H9 (cell line): ENCODE measurements at regions not wholly inside any gene's neighbourhood (a gene's known extent, or its start where the extent isn't known, plus 50 kb on each side); places are given as distances from the start of the nearest gene placed in this dataset.

ENCODE experiments used
- DNase-seq: peaks from one replicate; pipeline ENCODE4 v3.0.0-alpha.2; 2017
- H2AFZ ChIP-seq: one replicate; pipeline ENCODE4 v1.6.1; 2013; ENCODE audit warnings: mild to moderate bottlenecking, low read length, control low read depth, moderate library complexity
- H2AK5ac ChIP-seq: 2 replicates; pipeline ENCODE4 v1.6.1; 2013; ENCODE audit warnings: low read length, control low read depth, mixed read lengths; ENCODE audit not compliant: insufficient read length
- H2BK120ac ChIP-seq: one replicate; pipeline ENCODE4 v1.6.1; 2013; ENCODE audit warnings: low read depth, mild to moderate bottlenecking, low read length, control low read depth, inconsistent platforms; ENCODE audit not compliant: poor library complexity, severe bottlenecking
- H2BK12ac ChIP-seq: 2 replicates; pipeline ENCODE4 v1.6.1; 2013; ENCODE audit warnings: low read length, control low read depth, mixed read lengths, low read depth; ENCODE audit not compliant: insufficient read length
- H2BK15ac ChIP-seq: 2 replicates; pipeline ENCODE4 v1.6.1; 2013; ENCODE audit warnings: low read depth, low read length, control low read depth
- H2BK20ac ChIP-seq: one replicate; pipeline ENCODE4 v1.6.1; 2013; ENCODE audit warnings: low read depth, mild to moderate bottlenecking, low read length, control low read depth, inconsistent platforms; ENCODE audit not compliant: poor library complexity, severe bottlenecking
- H2BK5ac ChIP-seq: 2 replicates; pipeline ENCODE4 v1.6.1; 2013; ENCODE audit warnings: low read length, control low read depth, mixed read lengths; ENCODE audit not compliant: insufficient read length
- H3K14ac ChIP-seq: 2 replicates; pipeline ENCODE4 v1.6.1; 2013; ENCODE audit warnings: low read length, control low read depth; ENCODE audit not compliant: insufficient read depth
- H3K18ac ChIP-seq: 2 replicates; pipeline ENCODE4 v1.6.1; 2013; ENCODE audit warnings: low read depth, mild to moderate bottlenecking, mixed read lengths, low read length, control low read depth; ENCODE audit not compliant: insufficient read length
- H3K23ac ChIP-seq: 2 replicates; pipeline ENCODE4 v1.6.1; 2013; ENCODE audit warnings: low read length, control low read depth, mixed read lengths, low read depth; ENCODE audit not compliant: insufficient read length
- H3K23me2 ChIP-seq: 2 replicates; pipeline ENCODE4 v1.6.1; 2013; ENCODE audit warnings: low read depth, mild to moderate bottlenecking, mixed read lengths, low read length, control low read depth; ENCODE audit not compliant: insufficient read length, poor library complexity, severe bottlenecking
- H3K27ac ChIP-seq: 2 replicates; pipeline ENCODE4 v1.5.1; 2013; ENCODE audit warnings: low read length, control low read depth, mixed read lengths, low read depth; ENCODE audit not compliant: insufficient read length
- H3K27me3 ChIP-seq: 2 replicates; pipeline ENCODE4 v1.6.1; 2013; ENCODE audit warnings: low read length, control low read depth, inconsistent platforms; ENCODE audit not compliant: insufficient read depth
- H3K4ac ChIP-seq: 2 replicates; pipeline ENCODE4 v1.6.1; 2013; ENCODE audit warnings: low read depth, mild to moderate bottlenecking, control low read depth, inconsistent platforms, low read length, moderate library complexity
- H3K4me1 ChIP-seq: 2 replicates; pipeline ENCODE4 v1.6.1; 2013; ENCODE audit warnings: low read length, control low read depth, inconsistent platforms; ENCODE audit not compliant: insufficient read depth
- H3K4me2 ChIP-seq: 2 replicates; pipeline ENCODE4 v1.6.1; 2013; ENCODE audit warnings: low read length, control low read depth, mixed read lengths; ENCODE audit not compliant: insufficient read length, insufficient read depth
- H3K56ac ChIP-seq: 2 replicates; pipeline ENCODE4 v1.6.1; 2013; ENCODE audit warnings: low read depth, mild to moderate bottlenecking, mixed read lengths, low read length, control low read depth; ENCODE audit not compliant: insufficient read length
- H3K79me1 ChIP-seq: 2 replicates; pipeline ENCODE4 v1.6.1; 2013; ENCODE audit warnings: low read depth, mild to moderate bottlenecking, moderate library complexity, low read length, control low read depth, inconsistent platforms; ENCODE audit not compliant: insufficient read depth, poor library complexity, severe bottlenecking
- H3K79me2 ChIP-seq: 2 replicates; pipeline ENCODE4 v1.6.1; 2013; ENCODE audit warnings: low read length, control low read depth, inconsistent platforms; ENCODE audit not compliant: insufficient read depth
- H3K9ac ChIP-seq: 2 replicates; pipeline ENCODE4 v1.6.1; 2013; ENCODE audit warnings: low read length, control low read depth, mixed read lengths; ENCODE audit not compliant: insufficient read length; ENCODE audit errors: extremely low read depth
- H3K9me3 ChIP-seq: one replicate; pipeline ENCODE4 v1.6.1; 2013; ENCODE audit warnings: low read depth, low read length, inconsistent platforms; ENCODE audit not compliant: control insufficient read depth
- H3T11ph ChIP-seq: one replicate; pipeline ENCODE4 v1.6.1; 2013; ENCODE audit warnings: mild to moderate bottlenecking, low read length, control low read depth, inconsistent platforms
- H4K20me1 ChIP-seq: one replicate; pipeline ENCODE4 v1.6.1; 2013; ENCODE audit not compliant: control insufficient read depth, insufficient read length, insufficient read depth
- H4K5ac ChIP-seq: 2 replicates; pipeline ENCODE4 v1.6.1; 2013; ENCODE audit warnings: low read depth, mild to moderate bottlenecking, mixed read lengths, low read length, control low read depth; ENCODE audit not compliant: insufficient read length
- H4K8ac ChIP-seq: replicated peaks from 2 replicates; pipeline ENCODE4 v1.6.1; 2013; ENCODE audit warnings: low read length, control low read depth, mixed read lengths, low read depth; ENCODE audit not compliant: insufficient read length
- H4K91ac ChIP-seq: 2 replicates; pipeline ENCODE4 v1.6.1; 2013; ENCODE audit warnings: low read depth, mild to moderate bottlenecking, moderate library complexity, mixed read lengths, low read length, control low read depth; ENCODE audit not compliant: insufficient read length
- H3K27ac Mint-ChIP-seq, 3 experiments: 2 replicates in 2 of 3; 3 replicates in 1 of 3; pipeline ENCODE4 v1.8.0; 2020 to 2021; ENCODE audit warnings: mixed read lengths in 3 of 3, mild to moderate bottlenecking in 1 of 3, moderate library complexity in 1 of 3
- H3K27me3 Mint-ChIP-seq: 2 replicates; pipeline ENCODE4 v1.8.0; 2021; ENCODE audit warnings: low read depth, mild to moderate bottlenecking, moderate library complexity, mixed read lengths
- H3K36me3 Mint-ChIP-seq, 3 experiments: 2 replicates in 2 of 3; 3 replicates in 1 of 3; pipeline ENCODE4 v1.8.0; 2020 to 2021; ENCODE audit warnings: low read depth in 3 of 3, mixed read lengths in 3 of 3; ENCODE audit not compliant: insufficient read depth in 1 of 3
- H3K4me1 Mint-ChIP-seq, 2 experiments: 2 replicates each; pipeline ENCODE4 v1.8.0; 2020; ENCODE audit warnings: mixed read lengths in 2 of 2
- H3K4me3 Mint-ChIP-seq, 2 experiments: 2 replicates in 1 of 2; 3 replicates in 1 of 2; pipeline ENCODE4 v1.8.0; 2020 to 2021; ENCODE audit warnings: mild to moderate bottlenecking in 2 of 2, mixed read lengths in 2 of 2, moderate library complexity in 1 of 2
- H3K9me3 Mint-ChIP-seq, 2 experiments: 2 replicates in 1 of 2; 3 replicates in 1 of 2; pipeline ENCODE4 v1.8.0; 2020; ENCODE audit warnings: mild to moderate bottlenecking in 2 of 2, mixed read lengths in 2 of 2, moderate library complexity in 1 of 2
- WGBS: extraction: QIAGEN DNeasy Blood & Tissue Kit; methylation state at CpG from one replicate; pipeline ENCODE4 v1.1.7; 2013; ENCODE audit warnings: missing lambda C conversion rate, low lambda C conversion rate, mixed read lengths; ENCODE audit not compliant: insufficient read length; ENCODE audit errors: extremely low coverage; 5-methylcytosine and 5-hydroxymethylcytosine counted together
- TF ChIP-seq, protein P1 (sequence below): fragments of 200-600 bp; sonication (generic); conservative IDR thresholded peaks from 3 replicates; pipeline ENCODE4 v1.8.0; 2021; ENCODE audit warnings: antibody characterized with exemption, mild to moderate bottlenecking

DNA sequence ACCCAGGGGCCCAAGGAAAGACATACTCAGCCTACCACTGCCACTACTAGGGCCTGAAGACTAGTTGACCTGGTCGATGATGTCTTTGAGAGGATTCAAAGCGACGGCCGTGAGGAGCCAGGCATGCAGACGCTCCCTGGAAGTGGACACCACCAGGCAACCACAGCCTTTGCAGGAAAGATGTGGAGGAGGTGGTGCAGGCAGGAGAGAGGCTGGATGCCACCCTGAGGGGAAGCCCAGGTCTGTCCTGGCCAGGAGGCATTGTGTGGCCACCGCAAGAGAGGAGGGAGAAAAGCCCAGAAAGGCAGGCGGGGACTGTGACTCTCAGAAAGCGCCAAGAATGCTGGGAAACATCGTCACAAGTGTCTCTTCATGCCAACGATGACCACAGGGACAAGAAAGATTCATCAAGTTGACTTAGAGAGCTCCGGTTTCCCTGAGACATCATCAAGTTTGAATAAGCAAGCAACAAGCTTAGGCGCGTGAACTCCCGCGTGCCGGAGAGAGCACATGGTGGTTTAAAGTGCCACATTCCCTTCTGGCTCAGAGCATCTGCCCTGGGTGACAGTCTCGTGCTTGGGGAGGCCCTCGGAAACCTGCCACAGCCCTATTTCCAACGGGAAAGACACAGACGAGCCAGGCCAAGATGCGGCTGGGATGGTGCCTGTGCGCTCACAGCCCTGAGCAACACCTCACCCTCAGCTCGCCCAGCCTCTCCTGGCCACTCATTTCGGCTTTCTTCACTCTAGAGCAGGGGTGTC is 464.5 kb upstream of the SALL3 start:
- Histone ChIP-seq H3K9ac (no peak overlapping the region), H2BK12ac (no peak overlapping the region), H2BK5ac (no peak overlapping the region), H4K8ac (no peak overlapping the region), H3K4me2 (no peak overlapping the region), H3K23ac (no peak overlapping the region), H2BK20ac (no peak overlapping the region), H4K20me1 (no peaks in the 10 kb centered on the region), H2AFZ (no peak overlapping the region), H4K5ac (no peak overlapping the region), H3K9me3 (no peaks in the 10 kb centered on the region), H3K4ac (no peak overlapping the region), H3K27ac (no peak overlapping the region), H3K27me3 (0 out of 2 replicates have a peak, but pooled peaks cover 2% of the 10 kb centered on the region), H3K4me1 (no peaks in the 10 kb centered on the region), H2BK120ac (no peak overlapping the region), H3K23me2 (no peaks in the 10 kb centered on the region), H3K18ac (no peak overlapping the region), H3K14ac (no peak overlapping the region), H4K91ac (no peak overlapping the region), H3T11ph (no peak overlapping the region), H3K79me2 (no peaks in the 10 kb centered on the region), H2BK15ac (no peak overlapping the region), H3K79me1 (no peaks in the 10 kb centered on the region), H2AK5ac (no peak overlapping the region), H3K56ac (no peak overlapping the region)
- no peak overlapping the region; a peak in 1 of 7 replicates for H3K27ac Mint-ChIP-seq
- DNase-seq, result no peak
- no peaks in the 10 kb centered on the region for H3K36me3 Mint-ChIP-seq
- H3K27me3 Mint-ChIP-seq, result peaks cover 10% of the 10 kb centered on the region
- TF ChIP-seq, protein P1, sequence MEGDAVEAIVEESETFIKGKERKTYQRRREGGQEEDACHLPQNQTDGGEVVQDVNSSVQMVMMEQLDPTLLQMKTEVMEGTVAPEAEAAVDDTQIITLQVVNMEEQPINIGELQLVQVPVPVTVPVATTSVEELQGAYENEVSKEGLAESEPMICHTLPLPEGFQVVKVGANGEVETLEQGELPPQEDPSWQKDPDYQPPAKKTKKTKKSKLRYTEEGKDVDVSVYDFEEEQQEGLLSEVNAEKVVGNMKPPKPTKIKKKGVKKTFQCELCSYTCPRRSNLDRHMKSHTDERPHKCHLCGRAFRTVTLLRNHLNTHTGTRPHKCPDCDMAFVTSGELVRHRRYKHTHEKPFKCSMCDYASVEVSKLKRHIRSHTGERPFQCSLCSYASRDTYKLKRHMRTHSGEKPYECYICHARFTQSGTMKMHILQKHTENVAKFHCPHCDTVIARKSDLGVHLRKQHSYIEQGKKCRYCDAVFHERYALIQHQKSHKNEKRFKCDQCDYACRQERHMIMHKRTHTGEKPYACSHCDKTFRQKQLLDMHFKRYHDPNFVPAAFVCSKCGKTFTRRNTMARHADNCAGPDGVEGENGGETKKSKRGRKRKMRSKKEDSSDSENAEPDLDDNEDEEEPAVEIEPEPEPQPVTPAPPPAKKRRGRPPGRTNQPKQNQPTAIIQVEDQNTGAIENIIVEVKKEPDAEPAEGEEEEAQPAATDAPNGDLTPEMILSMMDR, result no peak
- no CpG with 5 or more reads among the region's 24 CpGs for WGBS
- no peak overlapping the region for H3K4me3 Mint-ChIP-seq
- H3K9me3 Mint-ChIP-seq, result no peaks in the 10 kb centered on the region
- no peaks in the 10 kb centered on the region for H3K4me1 Mint-ChIP-seq
